GM10248 (cell line): ENCODE measurements at regions not wholly inside any gene's neighbourhood (a gene's known extent, or its start where the extent isn't known, plus 50 kb on each side); places are given as distances from the start of the nearest gene placed in this dataset.

ENCODE experiments used
- CTCF ChIA-PET: fragments of 300-600 bp; sonication (Branson Sonifier 250); formaldehyde crosslinking; extraction: SDS; loops from one replicate; lab custom pipeline; 2021; ENCODE audit warnings: antibody characterized with exemption; lab: Yijun Ruan, JAX
- POLR2A ChIA-PET: fragments of 350-650 bp; sonication (Branson Sonifier 250); formaldehyde crosslinking; extraction: SDS; loops from one replicate; lab custom pipeline; 2020; ENCODE audit warnings: antibody characterized with exemption; lab: Yijun Ruan, JAX
- DNase-seq: peaks from one replicate; pipeline ENCODE4 v3.0.0; 2012; ENCODE audit errors: extremely low spot score
- CTCF ChIP-seq: IDR thresholded peaks from 2 replicates; pipeline ENCODE4 v1.5.1; 2012; ENCODE audit warnings: mild to moderate bottlenecking, low read depth; ENCODE audit errors: extremely low read depth, missing control alignments, control extremely low read depth

- ChIA-PET CTCF (no interaction called here), POLR2A (no interaction called here)
- TF ChIP-seq CTCF = no peak
- DNase-seq = no peak
Observed at GRCh38 chr2:208984376-208985090, 439.3 kb upstream of the MAP2 start.

- no peak for DNase-seq
- TF ChIP-seq CTCF = no peak
- ChIA-PET POLR2A (no interaction called here), CTCF (no interaction called here)
Observed at GRCh38 chr2:208985644-208986043, 438.2 kb upstream of the MAP2 start.

DNA sequence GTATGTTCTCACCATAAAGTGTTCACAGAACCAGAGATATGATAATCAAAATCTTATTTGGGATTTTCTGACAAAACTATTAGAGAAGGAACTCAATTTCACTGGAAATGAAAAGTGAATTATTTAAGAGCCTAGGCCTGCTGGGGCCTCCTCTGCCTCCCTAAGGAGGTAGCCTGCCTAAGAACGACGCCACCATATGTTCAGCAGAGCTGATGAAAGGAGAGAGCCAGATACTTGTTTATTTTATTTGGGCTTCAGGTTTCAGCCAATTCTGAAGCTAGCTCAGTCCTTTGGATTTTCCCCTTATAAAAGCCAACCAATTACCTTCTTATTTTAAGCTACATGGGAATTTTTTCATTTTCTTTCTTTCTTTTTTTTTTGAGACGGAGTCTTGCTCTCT, 433.1 kb upstream of the MAP2 start:
- ChIA-PET POLR2A (no interaction called here), CTCF (interaction anchor here (1.8 kb wide), 1 partner anchor 19 kb away, joined by 3 read pairs; no protein-coding TSS in a partner anchor)
- TF ChIP-seq CTCF = no peak
- DNase-seq = no peak

- DNase-seq = no peak
- ChIA-PET CTCF (interaction anchor here (1.1 kb wide), 1 partner anchor 11 kb away, joined by 3 read pairs; no protein-coding TSS in a partner anchor), POLR2A (no interaction called here)
- no peak for TF ChIP-seq CTCF
Observed at GRCh38 chr2:208999911-209000310, 423.9 kb upstream of the MAP2 start.

- POLR2A ChIA-PET = no interaction called here
- no peak for TF ChIP-seq CTCF
- no peak for DNase-seq
- CTCF ChIA-PET = no interaction called here
Observed at GRCh38 chr2:209002054-209002453, 421.8 kb upstream of the MAP2 start.

DNA sequence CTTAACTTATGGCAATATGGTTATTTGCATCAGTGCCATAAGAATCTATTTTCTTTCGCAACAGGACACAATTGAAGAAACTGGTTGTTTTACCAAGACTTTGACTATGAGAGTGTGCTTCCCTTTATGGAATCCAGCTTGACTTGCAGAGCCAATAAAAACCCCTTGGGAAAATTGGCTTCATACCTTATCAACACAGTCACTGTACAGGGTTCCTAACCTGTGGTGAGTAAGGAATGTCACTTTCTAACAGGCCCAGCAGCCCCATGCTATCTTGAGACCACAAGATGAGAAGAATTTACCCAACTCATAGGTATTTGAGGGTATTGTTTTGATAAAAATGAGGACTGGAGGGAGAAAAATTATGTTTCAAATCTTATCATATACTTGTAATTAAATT, 418.5 kb upstream of the MAP2 start:
- TF ChIP-seq CTCF = no peak
- POLR2A ChIA-PET = no interaction called here
- DNase-seq = no peak
- CTCF ChIA-PET = no interaction called here
